ENCODE measurements at regions not wholly inside any gene's neighbourhood (a gene's known extent, or its start where the extent isn't known, plus 50 kb on each side); places are given as distances from the start of the nearest gene placed in this dataset.
"Not testable (repeated sequence)": the region's sequence is repeated elsewhere in the genome, so short reads cannot be mapped to it uniquely, and the experiment has no call there.

- ATAC-seq: no peak
These were observed 78.4 kb downstream of the NAPG start for GRCh38 chr18:10604182-10604581.

- ATAC-seq: peak in 1 of 2 donors; percentile 20
These were observed 81.1 kb downstream of the NAPG start for GRCh38 chr18:10606881-10607280.

GRCh38 chr18:10607332-10608248 lies 81.8 kb downstream of the NAPG start:
- not testable (repeated sequence) for ATAC-seq

- ATAC-seq: not testable (repeated sequence)
These were observed 82.6 kb downstream of the NAPG start for GRCh38 chr18:10608450-10608849.

GRCh38 chr18:10609046-10609445 lies 83.2 kb downstream of the NAPG start:
- ATAC-seq: not testable (repeated sequence)

- ATAC-seq: not testable (repeated sequence)
These were observed 87.4 kb downstream of the NAPG start for GRCh38 chr18:10613226-10613625.

- not testable (repeated sequence) for ATAC-seq
These were observed 90.9 kb downstream of the NAPG start for GRCh38 chr18:10616714-10617113.

GRCh38 chr18:10618797-10619196 lies 93.0 kb downstream of the NAPG start:
- ATAC-seq: not testable (repeated sequence)

- not testable (repeated sequence) for ATAC-seq
These were observed 93.5 kb downstream of the NAPG start for GRCh38 chr18:10619280-10619679.

- not testable (repeated sequence) for ATAC-seq
These were observed 94.0 kb downstream of the NAPG start for GRCh38 chr18:10619833-10620232.

All from activated CD4-positive, CD25-positive, alpha-beta regulatory T cell treated with anti-CD3 and anti-CD28 coated beads, Interleukin-2, amount 50 U/mL, for 24 hours (primary cell).